Skeletal muscle tissue (tissue), 3 donors: ENCODE measurements at regions not wholly inside any gene's neighbourhood (a gene's known extent, or its start where the extent isn't known, plus 50 kb on each side); places are given as distances from the start of the nearest gene placed in this dataset.
"Not testable (repeated sequence)": the region's sequence is repeated elsewhere in the genome, so short reads cannot be mapped to it uniquely, and the experiment has no call there.

Source experiments
- H3K27ac ChIP-seq: one replicate; pipeline ENCODE4 v1.7.0; 2013; ENCODE audit warnings: mild to moderate bottlenecking, low read depth, low read length, inconsistent platforms
- H3K27me3 ChIP-seq, 3 donors: one replicate each; pipeline ENCODE4 v1.7.0; 2013; ENCODE audit warnings: low read length in 3 of 3; ENCODE audit not compliant: control insufficient read depth in 3 of 3, insufficient read depth in 3 of 3
- H3K36me3 ChIP-seq, 3 donors: one replicate each; pipeline ENCODE4 v1.7.0; 2013; ENCODE audit warnings: low read length in 3 of 3; ENCODE audit not compliant: control insufficient read depth in 3 of 3, insufficient read depth in 3 of 3
- H3K4me1 ChIP-seq, 3 donors: one replicate each; pipeline ENCODE4 v1.7.0; 2013; ENCODE audit warnings: low read length in 3 of 3, mild to moderate bottlenecking in 3 of 3; ENCODE audit not compliant: control insufficient read depth in 3 of 3, insufficient read depth in 3 of 3
- H3K4me3 ChIP-seq, 3 donors: one replicate each; pipeline ENCODE4 v1.7.0; 2013; ENCODE audit warnings: low read length in 3 of 3
- H3K9ac ChIP-seq, 3 donors: one replicate each; pipeline ENCODE4 v1.7.0; 2013; ENCODE audit warnings: low read length in 3 of 3, mild to moderate bottlenecking in 3 of 3, moderate library complexity in 2 of 3, low read depth in 1 of 3
- H3K9me3 ChIP-seq, 3 donors: one replicate each; pipeline ENCODE4 v1.7.0; 2013; ENCODE audit warnings: low read length in 3 of 3; ENCODE audit not compliant: control insufficient read depth in 3 of 3
- donor health status: Osteomylitis.

- peak overlapping the region in 1 of 3 donors; percentile 15 for H3K4me3 ChIP-seq
- H3K9ac ChIP-seq: no peak overlapping the region
- no peak overlapping the region for H3K27ac ChIP-seq
- H3K4me1 ChIP-seq: no peaks in the 10 kb centered on the region
- no peaks in the 10 kb centered on the region for H3K36me3 ChIP-seq
- no peaks in the 10 kb centered on the region for H3K27me3 ChIP-seq
- H3K9me3 ChIP-seq: peaks cover 0 to 5% (median 0%) of the 10 kb centered on the region in 3 donors
Measured at GRCh38 chr5:2094616-2094995, 211.9 kb upstream of the IRX4 start.

DNA sequence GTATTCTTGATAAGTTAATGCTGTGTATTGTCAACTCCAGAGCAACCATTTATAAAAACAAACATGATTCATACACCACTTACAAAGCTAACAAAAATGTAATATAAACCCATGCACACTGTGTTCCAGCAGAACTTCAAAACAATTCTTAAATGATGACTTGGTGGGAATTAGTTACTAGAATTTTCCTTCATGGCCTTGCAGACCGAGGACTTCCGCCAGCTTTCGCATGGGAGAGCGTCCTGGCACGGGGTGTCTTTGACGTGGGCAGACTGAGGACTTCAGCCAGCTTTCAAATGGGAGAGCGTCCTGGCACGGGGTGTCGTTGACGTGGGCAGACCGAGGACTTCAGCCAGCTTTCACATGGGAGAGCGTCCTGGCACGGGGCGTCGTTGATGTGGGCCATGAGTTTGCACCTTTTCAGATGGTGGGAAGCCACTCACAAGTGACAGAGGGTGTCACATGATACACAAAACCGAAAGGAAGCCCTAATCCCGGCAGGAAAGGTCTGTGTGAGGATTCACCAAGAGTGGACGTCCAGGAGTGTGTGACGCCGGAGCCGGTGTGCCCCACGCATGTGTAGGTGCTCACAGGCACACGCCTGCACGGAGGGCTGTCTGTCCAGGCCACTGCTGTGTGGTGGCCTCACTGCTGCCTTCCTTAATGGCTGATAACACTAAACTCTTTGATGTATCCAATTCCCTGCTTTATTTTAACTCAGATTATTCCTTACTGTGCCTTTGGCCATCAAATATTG, 211.3 kb upstream of the IRX4 start:
- H3K4me1 ChIP-seq: no peaks in the 10 kb centered on the region
- no peak overlapping the region for H3K9ac ChIP-seq
- H3K27me3 ChIP-seq: no peaks in the 10 kb centered on the region
- H3K4me3 ChIP-seq: peak overlapping the region in 2 of 3 donors; percentile 15 to 52
- H3K27ac ChIP-seq: no peak overlapping the region
- H3K36me3 ChIP-seq: no peaks in the 10 kb centered on the region
- peaks cover 0 to 5% (median 0%) of the 10 kb centered on the region in 3 donors for H3K9me3 ChIP-seq

- Histone ChIP-seq H3K36me3 (no peaks in the 10 kb centered on the region), H3K27me3 (no peaks in the 10 kb centered on the region), H3K4me3 (no peak overlapping the region), H3K9me3 (peaks cover 0 to 2% (median 0%) of the 10 kb centered on the region in 3 donors), H3K4me1 (no peaks in the 10 kb centered on the region), H3K9ac (no peak overlapping the region), H3K27ac (no peak overlapping the region)
Measured at GRCh38 chr5:2091921-2092320, 209.2 kb upstream of the IRX4 start.

GRCh38 chr5:2087980-2088379, 205.3 kb upstream of the IRX4 start:
- Histone ChIP-seq H3K4me3 (no peak overlapping the region), H3K27ac (no peak overlapping the region), H3K9me3 (no peaks in the 10 kb centered on the region), H3K36me3 (no peaks in the 10 kb centered on the region), H3K4me1 (no peaks in the 10 kb centered on the region), H3K9ac (no peak overlapping the region), H3K27me3 (peaks cover 0 to 3% (median 0%) of the 10 kb centered on the region in 3 donors)

DNA sequence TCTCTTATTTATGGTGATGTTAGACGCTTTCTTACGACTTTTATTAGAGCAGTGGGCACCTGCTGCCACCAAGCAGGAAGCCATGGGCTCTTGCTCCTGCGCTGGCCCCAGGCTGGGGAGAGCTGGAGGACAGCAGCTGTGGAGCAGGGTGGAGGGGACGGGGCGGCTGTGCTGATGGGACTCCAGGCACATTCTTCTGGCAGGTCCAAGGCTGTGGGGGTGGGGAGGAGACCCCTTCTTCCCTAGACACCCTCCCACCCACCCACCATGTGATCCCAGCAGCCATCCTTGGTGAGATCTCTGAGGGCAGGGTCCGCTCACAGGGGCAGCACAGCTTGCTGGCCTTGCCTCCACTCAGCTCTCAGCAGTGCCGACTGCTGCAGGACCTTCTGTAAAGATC, 192.6 kb upstream of the IRX4 start:
- H3K27me3 ChIP-seq: peaks cover 0 to 2% (median 0%) of the 10 kb centered on the region in 3 donors
- H3K4me3 ChIP-seq: no peak overlapping the region
- no peaks in the 10 kb centered on the region for H3K4me1 ChIP-seq
- H3K36me3 ChIP-seq: peaks cover 0 to 2% (median 0%) of the 10 kb centered on the region in 3 donors
- no peak overlapping the region for H3K9ac ChIP-seq
- no peaks in the 10 kb centered on the region for H3K9me3 ChIP-seq
- no peak overlapping the region for H3K27ac ChIP-seq

GRCh38 chr5:2071562-2071961, 188.8 kb upstream of the IRX4 start:
- H3K27me3 ChIP-seq: peaks cover 0 to 7% (median 0%) of the 10 kb centered on the region in 3 donors
- peaks cover 0 to 2% (median 0%) of the 10 kb centered on the region in 3 donors for H3K36me3 ChIP-seq
- H3K9ac ChIP-seq: no peak overlapping the region

GRCh38 chr5:2070787-2071186, 188.1 kb upstream of the IRX4 start:
- not testable (repeated sequence) for H3K36me3 ChIP-seq, H3K9ac ChIP-seq, H3K4me1 ChIP-seq, H3K9me3 ChIP-seq, H3K27ac ChIP-seq, H3K27me3 ChIP-seq, H3K4me3 ChIP-seq

More at GRCh38 chr5:2071562-2071961, 188.8 kb upstream of the IRX4 start:
- Histone ChIP-seq H3K9me3 (no peaks in the 10 kb centered on the region), H3K4me1 (no peaks in the 10 kb centered on the region), H3K4me3 (no peak overlapping the region), H3K27ac (no peak overlapping the region)

DNA sequence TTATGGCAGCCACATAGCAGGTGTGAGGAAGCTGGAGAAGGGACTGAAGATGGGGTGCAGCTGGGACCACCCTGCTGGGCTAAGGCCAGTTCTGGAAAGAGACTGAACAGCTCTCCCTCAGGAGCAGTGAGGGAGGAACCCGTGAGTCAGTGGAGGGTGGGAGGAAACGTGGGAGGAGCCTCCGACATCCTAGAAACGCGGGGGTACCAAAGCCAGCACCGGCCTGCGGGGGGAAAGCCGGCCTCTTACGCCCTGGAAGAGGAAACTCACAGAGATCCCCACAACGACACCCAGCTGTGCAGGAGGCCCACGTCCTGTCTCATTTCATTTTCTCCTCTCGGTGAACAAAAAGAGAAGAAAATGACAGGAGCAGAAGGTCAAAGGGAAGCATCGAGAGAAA, 185.8 kb upstream of the IRX4 start:
- H3K27ac ChIP-seq: no peak overlapping the region

GRCh38 chr5:2066373-2066772, 183.6 kb upstream of the IRX4 start:
- Histone ChIP-seq H3K4me1 (no peaks in the 10 kb centered on the region), H3K4me3 (no peak overlapping the region), H3K9me3 (no peaks in the 10 kb centered on the region), H3K9ac (no peak overlapping the region), H3K36me3 (no peaks in the 10 kb centered on the region), H3K27me3 (peaks cover 0 to 5% (median 0%) of the 10 kb centered on the region in 3 donors), H3K27ac (no peak overlapping the region)

More for the DNA sequence above, 185.8 kb upstream of the IRX4 start:
- H3K4me3 ChIP-seq: no peak overlapping the region
- no peaks in the 10 kb centered on the region for H3K4me1 ChIP-seq
- no peak overlapping the region for H3K9ac ChIP-seq
- H3K27me3 ChIP-seq: peaks cover 0 to 5% (median 0%) of the 10 kb centered on the region in 3 donors
- peaks cover 0 to 2% (median 0%) of the 10 kb centered on the region in 3 donors for H3K36me3 ChIP-seq
- no peaks in the 10 kb centered on the region for H3K9me3 ChIP-seq

DNA sequence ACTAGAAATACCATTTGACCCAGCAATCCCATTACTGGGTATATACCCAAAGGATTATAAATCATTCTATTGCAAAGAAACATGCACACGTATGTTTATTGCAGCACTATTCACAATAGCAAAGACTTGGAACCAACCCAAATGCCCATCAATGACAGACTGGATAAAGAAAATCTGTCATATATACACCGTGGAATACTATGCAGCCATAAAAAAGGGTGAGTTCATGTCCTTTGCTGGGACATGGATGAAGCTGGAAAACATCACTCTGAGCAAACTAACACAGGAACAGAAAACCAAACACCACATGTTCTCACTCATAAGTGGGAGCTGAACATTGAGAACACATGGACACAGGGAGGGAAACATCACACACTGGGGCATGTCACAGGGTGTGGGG, 180.7 kb upstream of the IRX4 start:
- H3K27ac ChIP-seq, H3K4me3 ChIP-seq, H3K36me3 ChIP-seq, H3K4me1 ChIP-seq, H3K27me3 ChIP-seq, H3K9me3 ChIP-seq, H3K9ac ChIP-seq: not testable (repeated sequence)
